MCF 10A (cell line): ENCODE measurements at regions not wholly inside any gene's neighbourhood (a gene's known extent, or its start where the extent isn't known, plus 50 kb on each side); places are given as distances from the start of the nearest gene placed in this dataset.

Experiments used
- BruUV-seq: library from RNA; stranded (reverse); fragments of 400-500 nt; replicated peaks from 2 replicates; lab custom pipeline; 2021; lab: Mats Ljungman, UMichigan
- CTCF ChIA-PET: fragments of 300-600 bp; sonication (Branson Sonifier 250); formaldehyde crosslinking; extraction: SDS; loops from one replicate; lab custom pipeline; 2021; ENCODE audit warnings: antibody characterized with exemption, inconsistent platforms; lab: Yijun Ruan, JAX
- POLR2A ChIA-PET: fragments of 300-600, 350-650 bp; sonication (Branson Sonifier 250); formaldehyde crosslinking; extraction: SDS; loops from one replicate; lab custom pipeline; 2020; ENCODE audit warnings: antibody characterized with exemption, inconsistent platforms; lab: Yijun Ruan, JAX
- DNase-seq: peaks from one replicate; pipeline ENCODE4 v3.0.0-alpha.2; 2018; ENCODE audit not compliant: unreplicated experiment
- H3K27ac Mint-ChIP-seq: one replicate; pipeline ENCODE4 v1.8.0; 2022; ENCODE audit warnings: mild to moderate bottlenecking, low read depth, mixed read lengths; ENCODE audit not compliant: unreplicated experiment
- H3K27me3 Mint-ChIP-seq: one replicate; pipeline ENCODE4 v1.8.0; 2022; ENCODE audit warnings: mixed read lengths; ENCODE audit not compliant: insufficient read depth, unreplicated experiment
- H3K36me3 Mint-ChIP-seq: one replicate; pipeline ENCODE4 v1.8.0; 2022; ENCODE audit warnings: mild to moderate bottlenecking, moderate library complexity, mixed read lengths; ENCODE audit not compliant: insufficient read depth, unreplicated experiment
- H3K4me1 Mint-ChIP-seq: one replicate; pipeline ENCODE4 v1.8.0; 2022; ENCODE audit warnings: mixed read lengths; ENCODE audit not compliant: insufficient read depth, unreplicated experiment
- H3K4me3 Mint-ChIP-seq: one replicate; pipeline ENCODE4 v1.8.0; 2022; ENCODE audit warnings: mild to moderate bottlenecking, moderate library complexity, mixed read lengths; ENCODE audit not compliant: unreplicated experiment
- H3K9me3 Mint-ChIP-seq: one replicate; pipeline ENCODE4 v1.8.0; 2022; ENCODE audit warnings: mixed read lengths; ENCODE audit not compliant: unreplicated experiment
- CTCF ChIP-seq: fragments of 200-600 bp; IDR thresholded peaks from one replicate; pipeline ENCODE4 v1.8.0; 2022; ENCODE audit warnings: antibody characterized with exemption, mild to moderate bottlenecking; ENCODE audit not compliant: unreplicated experiment
- intact Hi-C: fragments of 100-400 bp; cut with micrococcal nuclease; formaldehyde crosslinking; loops from 2 replicates; pipeline ENCODE4 v1.14.1; 2022

DNA sequence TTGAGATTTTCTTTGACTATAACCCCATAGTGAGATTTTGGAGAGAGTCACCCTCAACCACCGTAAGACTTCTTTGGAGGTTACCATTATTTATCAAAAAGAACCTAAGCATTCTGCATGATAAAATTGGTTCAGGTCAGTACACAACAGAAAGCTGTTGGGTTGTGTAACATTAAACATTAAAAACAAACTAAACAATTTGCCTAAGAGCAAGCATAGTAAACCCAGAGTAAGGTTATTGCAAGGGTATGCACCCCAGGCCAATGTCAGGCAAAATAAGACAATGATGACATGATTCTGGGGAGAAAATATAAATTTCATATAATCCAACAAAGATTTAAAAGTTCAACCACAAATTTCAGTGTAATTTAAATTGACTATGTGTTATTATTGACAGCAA, 472.4 kb downstream of the SH2D1A start:
- TF ChIP-seq CTCF: no peak
- intact Hi-C loops: no loop called here
- Mint-ChIP-seq H3K27me3 (no peaks in the 10 kb centered on the region), H3K27ac (no peak overlapping the region), H3K36me3 (no peaks in the 10 kb centered on the region), H3K9me3 (peaks cover 7% of the 10 kb centered on the region), H3K4me1 (no peaks in the 10 kb centered on the region), H3K4me3 (no peak overlapping the region)
- POLR2A ChIA-PET: no interaction called here
- CTCF ChIA-PET: no interaction called here
- DNase-seq: no peak
- BruUV-seq: no TSS peak

DNA sequence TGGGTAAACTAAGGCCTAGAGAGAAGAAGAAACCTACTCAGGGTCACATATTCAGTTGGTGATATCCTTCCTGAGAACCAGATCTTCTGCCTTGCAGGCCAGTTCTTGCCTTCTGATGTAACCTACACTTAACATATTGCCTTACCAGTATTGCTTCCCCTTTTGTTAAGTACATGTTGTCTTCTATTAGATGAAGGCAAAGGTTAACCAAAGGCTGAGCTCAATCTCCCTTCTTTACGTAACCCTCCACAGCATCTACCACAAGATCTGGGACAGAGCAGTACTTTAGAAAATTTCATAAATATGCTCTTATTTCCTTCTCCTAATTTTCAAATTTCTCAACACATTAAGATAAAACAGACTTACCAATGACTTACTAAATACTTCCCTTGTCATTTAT, 474.4 kb downstream of the SH2D1A start:
- no peak for DNase-seq

DNA sequence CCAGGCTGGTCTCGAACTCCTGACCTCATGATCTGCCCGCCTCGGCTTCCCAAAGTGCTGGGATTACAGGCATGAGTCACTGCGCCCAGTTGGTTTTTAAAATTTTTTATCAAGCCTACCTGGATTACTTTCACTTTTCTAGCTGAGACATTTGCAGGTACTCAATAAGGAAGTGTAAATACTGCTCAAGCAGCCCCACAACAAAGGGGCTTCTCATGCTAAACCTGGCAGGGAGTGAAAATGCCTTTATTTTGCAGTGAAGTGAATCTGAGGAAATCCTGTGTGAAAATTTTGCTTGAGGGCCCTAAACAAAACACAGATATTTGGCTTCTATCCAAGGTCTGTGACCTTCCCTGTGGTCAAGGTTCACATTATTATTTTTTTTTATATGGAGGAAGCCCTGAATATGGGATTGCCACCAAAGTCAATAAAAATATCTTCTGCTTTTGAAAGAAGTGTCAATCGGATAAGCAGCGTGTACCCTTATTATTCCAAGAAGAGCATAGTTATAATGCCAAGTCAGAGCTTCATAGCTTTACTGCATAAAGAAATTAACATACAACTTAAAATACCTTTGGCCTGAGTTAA, 481.0 kb downstream of the SH2D1A start:
- H3K4me3 Mint-ChIP-seq: no peak overlapping the region
- H3K9me3 Mint-ChIP-seq: no peaks in the 10 kb centered on the region
- DNase-seq: no peak
- POLR2A ChIA-PET: interaction anchor here (1.3 kb wide), 1 partner anchor 13 kb away, joined by 4 read pairs; no protein-coding TSS in a partner anchor
- intact Hi-C loops: no loop called here
- TF ChIP-seq CTCF: no peak
- no peaks in the 10 kb centered on the region for H3K4me1 Mint-ChIP-seq
- CTCF ChIA-PET: no interaction called here
- BruUV-seq: no TSS peak
- H3K27me3 Mint-ChIP-seq: no peaks in the 10 kb centered on the region
- H3K27ac Mint-ChIP-seq: no peak overlapping the region
- H3K36me3 Mint-ChIP-seq: no peaks in the 10 kb centered on the region

More for the DNA sequence above, 474.4 kb downstream of the SH2D1A start:
- peaks cover 7% of the 10 kb centered on the region for H3K9me3 Mint-ChIP-seq
- H3K36me3 Mint-ChIP-seq: no peaks in the 10 kb centered on the region
- no peak overlapping the region for H3K27ac Mint-ChIP-seq
- no peak overlapping the region for H3K4me3 Mint-ChIP-seq
- H3K27me3 Mint-ChIP-seq: no peaks in the 10 kb centered on the region
- no peaks in the 10 kb centered on the region for H3K4me1 Mint-ChIP-seq
- intact Hi-C loops: no loop called here
- CTCF ChIA-PET: no interaction called here
- BruUV-seq: no TSS peak
- no peak for TF ChIP-seq CTCF
- POLR2A ChIA-PET: interaction anchor here (0.6 kb wide), 1 partner anchor 491 kb away, joined by 4 read pairs; no protein-coding TSS in a partner anchor

GRCh38 chrX:124829930-124830329, 483.6 kb downstream of the SH2D1A start:
- H3K4me1 Mint-ChIP-seq: no peaks in the 10 kb centered on the region
- ChIA-PET POLR2A (no interaction called here), CTCF (interaction anchor here (0.9 kb wide), 1 partner anchor 8 kb away, joined by 4 read pairs; no protein-coding TSS in a partner anchor)
- no peak for DNase-seq
- intact Hi-C loops: no loop called here
- no peaks in the 10 kb centered on the region for H3K36me3 Mint-ChIP-seq
- H3K9me3 Mint-ChIP-seq: no peaks in the 10 kb centered on the region
- H3K27me3 Mint-ChIP-seq: no peaks in the 10 kb centered on the region
- BruUV-seq: no TSS peak
- no peak overlapping the region for H3K27ac Mint-ChIP-seq
- H3K4me3 Mint-ChIP-seq: no peak overlapping the region
- no peak for TF ChIP-seq CTCF
